ENCODE measurements at regions not wholly inside any gene's neighbourhood (a gene's known extent, or its start where the extent isn't known, plus 50 kb on each side); places are given as distances from the start of the nearest gene placed in this dataset.
"Not testable (repeated sequence)": the region's sequence is repeated elsewhere in the genome, so short reads cannot be mapped to it uniquely, and the experiment has no call there.

DNA sequence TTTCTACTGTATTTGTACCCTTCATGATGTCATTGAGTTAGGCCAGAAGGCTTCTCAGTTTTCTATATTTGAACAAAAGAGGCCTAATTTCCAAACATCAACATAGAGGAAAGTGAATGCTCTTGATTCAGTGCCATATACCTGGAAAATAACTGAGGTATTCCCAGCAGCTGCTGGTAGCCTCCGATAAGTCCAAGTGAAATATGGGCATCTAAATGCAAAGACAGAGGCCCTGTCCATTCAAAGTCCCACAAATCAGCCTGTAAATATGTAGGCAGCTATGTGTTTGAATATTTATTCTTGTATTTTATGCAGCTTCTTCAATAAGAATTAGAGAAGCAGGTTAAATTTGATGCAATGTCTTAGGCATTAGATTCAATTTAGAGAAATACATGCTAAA, 89.5 kb upstream of the DPP10 start:
- no peaks in the 10 kb centered on the region for H3K27me3 ChIP-seq (replicated peaks in 1 of 7)
- H3K27ac ChIP-seq: no peak overlapping the region
- no peak overlapping the region for H3K4me3 ChIP-seq
- TF ChIP-seq POLR2AphosphoS5 (IDR thresholded peaks at IDR 0.05) (no peak), POLR2A (IDR thresholded peaks at IDR 0.05) (no peak)
- TF ChIP-seq, protein P1, sequence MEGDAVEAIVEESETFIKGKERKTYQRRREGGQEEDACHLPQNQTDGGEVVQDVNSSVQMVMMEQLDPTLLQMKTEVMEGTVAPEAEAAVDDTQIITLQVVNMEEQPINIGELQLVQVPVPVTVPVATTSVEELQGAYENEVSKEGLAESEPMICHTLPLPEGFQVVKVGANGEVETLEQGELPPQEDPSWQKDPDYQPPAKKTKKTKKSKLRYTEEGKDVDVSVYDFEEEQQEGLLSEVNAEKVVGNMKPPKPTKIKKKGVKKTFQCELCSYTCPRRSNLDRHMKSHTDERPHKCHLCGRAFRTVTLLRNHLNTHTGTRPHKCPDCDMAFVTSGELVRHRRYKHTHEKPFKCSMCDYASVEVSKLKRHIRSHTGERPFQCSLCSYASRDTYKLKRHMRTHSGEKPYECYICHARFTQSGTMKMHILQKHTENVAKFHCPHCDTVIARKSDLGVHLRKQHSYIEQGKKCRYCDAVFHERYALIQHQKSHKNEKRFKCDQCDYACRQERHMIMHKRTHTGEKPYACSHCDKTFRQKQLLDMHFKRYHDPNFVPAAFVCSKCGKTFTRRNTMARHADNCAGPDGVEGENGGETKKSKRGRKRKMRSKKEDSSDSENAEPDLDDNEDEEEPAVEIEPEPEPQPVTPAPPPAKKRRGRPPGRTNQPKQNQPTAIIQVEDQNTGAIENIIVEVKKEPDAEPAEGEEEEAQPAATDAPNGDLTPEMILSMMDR (IDR thresholded peaks at IDR 0.05 in 8 of 11, conservative IDR thresholded peaks at IDR 0.05 in 3 of 11): no peak
- no peaks in the 10 kb centered on the region for H3K9me3 ChIP-seq
- 88 to 100% (median 88%) methylated on average over 1 of the region's 1 CpG for WGBS, 5 donors
- intact Hi-C loops (cut with DNase I; ENCODE audit: low total_unique reads): no loop called here
- no peaks in the 10 kb centered on the region for H3K4me1 ChIP-seq
- no peaks in the 10 kb centered on the region for H3K36me3 ChIP-seq
- no peak for DNase-seq

DNA sequence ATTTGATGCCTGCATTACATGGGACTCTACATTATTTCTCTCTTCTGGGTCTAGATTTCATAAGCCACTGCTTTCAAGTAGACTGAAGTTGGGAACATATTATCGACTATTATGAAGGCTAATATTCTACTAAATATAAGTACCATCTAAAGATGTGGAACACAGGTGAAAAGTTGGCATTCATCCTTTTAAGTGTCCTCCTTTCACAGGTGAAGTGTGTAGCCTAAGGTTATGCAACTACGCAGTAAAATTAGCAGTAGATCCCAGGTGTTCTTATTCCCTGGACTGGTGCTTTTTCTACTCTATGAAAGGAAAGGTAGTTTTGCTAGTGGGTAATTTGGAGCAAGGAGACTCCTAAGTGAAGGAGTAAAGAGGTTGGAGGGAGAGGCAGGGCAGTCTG, 88.2 kb upstream of the DPP10 start:
- H3K9me3 ChIP-seq: no peaks in the 10 kb centered on the region
- H3K27me3 ChIP-seq (replicated peaks in 1 of 7): no peaks in the 10 kb centered on the region
- intact Hi-C loops (cut with DNase I; ENCODE audit: low total_unique reads): no loop called here
- TF ChIP-seq, protein P1 (IDR thresholded peaks at IDR 0.05 in 8 of 11, conservative IDR thresholded peaks at IDR 0.05 in 3 of 11): no peak
- TF ChIP-seq POLR2AphosphoS5 (IDR thresholded peaks at IDR 0.05): no peak
- no peak for TF ChIP-seq POLR2A (IDR thresholded peaks at IDR 0.05)
- 83 to 96% (median 90%) methylated on average over 2 of the region's 2 CpGs for WGBS, 5 donors
- H3K4me3 ChIP-seq: no peak overlapping the region
- H3K36me3 ChIP-seq: no peaks in the 10 kb centered on the region
- DNase-seq: no peak
- H3K27ac ChIP-seq: no peak overlapping the region
- H3K4me1 ChIP-seq: no peaks in the 10 kb centered on the region

DNA sequence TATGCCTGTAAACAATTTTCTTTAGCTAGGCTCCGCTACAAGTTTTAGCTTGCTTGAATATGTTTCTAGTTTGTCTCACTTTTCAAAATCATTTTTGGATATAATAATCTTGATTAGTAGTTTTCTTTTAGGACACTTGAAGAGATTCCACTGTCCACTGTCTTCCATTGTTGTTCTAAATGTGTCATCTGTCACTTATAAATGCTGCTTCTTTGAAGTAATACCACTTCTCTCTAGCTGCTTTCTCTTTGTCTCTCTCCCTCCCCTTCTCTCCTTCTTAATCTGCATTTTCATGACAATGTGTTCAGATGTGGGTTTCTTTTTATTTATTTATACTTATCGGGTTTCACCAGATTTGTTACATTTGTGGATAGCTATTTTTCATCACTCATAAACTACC, 73.7 kb upstream of the DPP10 start:
- Histone ChIP-seq H3K4me3 (no peak overlapping the region), H3K4me1 (no peaks in the 10 kb centered on the region), H3K27me3 (replicated peaks in 1 of 7) (no peaks in the 10 kb centered on the region), H3K36me3 (no peaks in the 10 kb centered on the region), H3K9me3 (peaks cover 3 to 41% (median 32%) of the 10 kb centered on the region in 8 donors), H3K27ac (no peak overlapping the region)
- 63 to 97% (median 69%) methylated on average over 2 of the region's 2 CpGs for WGBS, 5 donors
- no peak for DNase-seq
- TF ChIP-seq, protein P1 (IDR thresholded peaks at IDR 0.05 in 8 of 11, conservative IDR thresholded peaks at IDR 0.05 in 3 of 11): no peak
- TF ChIP-seq POLR2A (IDR thresholded peaks at IDR 0.05) (no peak), POLR2AphosphoS5 (IDR thresholded peaks at IDR 0.05) (no peak)
- intact Hi-C loops (cut with DNase I; ENCODE audit: low total_unique reads): no loop called here

DNA sequence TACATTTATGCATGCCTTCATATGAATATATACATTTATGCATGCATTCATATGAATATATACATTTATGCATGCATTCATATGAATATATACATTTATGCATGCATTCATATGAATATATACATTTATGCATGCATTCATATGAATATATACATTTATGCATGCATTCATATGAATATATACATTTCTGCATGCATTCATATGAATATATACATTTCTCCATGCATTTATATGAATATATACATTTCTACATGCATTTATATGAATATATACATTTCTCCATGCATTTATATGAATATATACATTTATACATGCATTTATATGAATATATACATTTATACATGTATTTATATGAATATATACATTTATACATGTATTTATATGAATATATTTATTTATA, 70.7 kb upstream of the DPP10 start:
- H3K27ac ChIP-seq; intact Hi-C loops (cut with DNase I; ENCODE audit: low total_unique reads); DNase-seq; H3K4me1 ChIP-seq; H3K4me3 ChIP-seq; H3K36me3 ChIP-seq; H3K27me3 ChIP-seq (replicated peaks in 1 of 7): not testable (repeated sequence)
- H3K9me3 ChIP-seq: peaks cover 3 to 38% (median 32%) of the 10 kb centered on the region in 8 donors

DNA sequence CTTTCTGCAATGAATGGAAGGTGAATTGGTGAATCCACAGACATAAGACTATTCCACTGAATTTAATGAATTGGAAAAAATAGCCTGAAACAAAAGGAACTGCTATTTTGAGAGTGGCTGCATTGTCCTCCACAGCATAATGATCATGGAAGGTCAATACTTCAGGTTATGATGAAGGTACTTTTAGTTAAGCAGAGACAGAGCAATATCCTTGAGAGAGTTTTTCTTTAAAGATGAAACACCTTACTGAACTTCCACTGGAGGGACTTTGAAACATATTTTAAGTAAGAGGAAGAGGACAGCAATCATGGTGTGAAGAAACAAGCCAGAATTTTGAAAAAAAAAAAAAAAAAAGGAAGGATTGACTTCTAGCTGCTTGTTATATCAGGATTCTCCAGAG, 68.8 kb upstream of the DPP10 start:
- H3K27ac ChIP-seq: no peak overlapping the region
- no peak for DNase-seq
- H3K9me3 ChIP-seq: peaks cover 0 to 21% (median 18%) of the 10 kb centered on the region in 8 donors
- TF ChIP-seq POLR2A (IDR thresholded peaks at IDR 0.05) (no peak), POLR2AphosphoS5 (IDR thresholded peaks at IDR 0.05) (no peak)
- TF ChIP-seq, protein P1 (IDR thresholded peaks at IDR 0.05 in 8 of 11, conservative IDR thresholded peaks at IDR 0.05 in 3 of 11): no peak
- H3K36me3 ChIP-seq: no peaks in the 10 kb centered on the region
- intact Hi-C loops (cut with DNase I; ENCODE audit: low total_unique reads): no loop called here
- no peaks in the 10 kb centered on the region for H3K4me1 ChIP-seq
- H3K27me3 ChIP-seq (replicated peaks in 1 of 7): no peaks in the 10 kb centered on the region
- no peak overlapping the region for H3K4me3 ChIP-seq
